ENCODE measurements at regions not wholly inside any gene's neighbourhood (a gene's known extent, or its start where the extent isn't known, plus 50 kb on each side); places are given as distances from the start of the nearest gene placed in this dataset.

GRCh38 chr2:53004413-53004812 is 763.2 kb upstream of the CHAC2 start:
- TF ChIP-seq POLR2AphosphoS5 (IDR thresholded peaks at IDR 0.05) = no peak
- TF ChIP-seq CTCF (IDR thresholded peaks at IDR 0.05) = no peak
- TF ChIP-seq POLR2A (IDR thresholded peaks at IDR 0.05) = no peak
- TF ChIP-seq EP300 (IDR thresholded peaks at IDR 0.05) = no peak
- no peak for DNase-seq (ENCODE audit: low spot score in 2 of 2)
- H3K4me1 ChIP-seq = no peaks in the 10 kb centered on the region
- no peak overlapping the region for H3K4me3 ChIP-seq
- H3K36me3 ChIP-seq = no peaks in the 10 kb centered on the region
- no peaks in the 10 kb centered on the region for H3K9me3 ChIP-seq
- H3K27ac ChIP-seq = no peak overlapping the region
- WGBS = 84% methylated on average over 3 of the region's 3 CpGs
- H3K27me3 ChIP-seq = no peaks in the 10 kb centered on the region

- Histone ChIP-seq H3K4me3 (no peak overlapping the region), H3K4me1 (no peaks in the 10 kb centered on the region), H3K27ac (no peak overlapping the region), H3K36me3 (no peaks in the 10 kb centered on the region), H3K9me3 (peaks cover 10% of the 10 kb centered on the region), H3K27me3 (no peaks in the 10 kb centered on the region)
- 65% methylated on average over 2 of the region's 2 CpGs for WGBS
- DNase-seq (ENCODE audit: low spot score in 2 of 2) = no peak
- TF ChIP-seq POLR2AphosphoS5 (IDR thresholded peaks at IDR 0.05) (no peak), POLR2A (IDR thresholded peaks at IDR 0.05) (no peak), CTCF (IDR thresholded peaks at IDR 0.05) (no peak), EP300 (IDR thresholded peaks at IDR 0.05) (no peak)
Measured at GRCh38 chr2:52995424-52995823, 772.2 kb upstream of the CHAC2 start.

- Histone ChIP-seq H3K27ac (no peak overlapping the region), H3K36me3 (no peaks in the 10 kb centered on the region), H3K9me3 (no peaks in the 10 kb centered on the region), H3K4me1 (no peaks in the 10 kb centered on the region), H3K27me3 (no peaks in the 10 kb centered on the region), H3K4me3 (no peak overlapping the region)
- 31% methylated on average over 2 of the region's 2 CpGs for WGBS
- no peak for TF ChIP-seq POLR2A (IDR thresholded peaks at IDR 0.05)
- TF ChIP-seq CTCF (IDR thresholded peaks at IDR 0.05) = no peak
- TF ChIP-seq EP300 (IDR thresholded peaks at IDR 0.05) = no peak
- no peak for TF ChIP-seq POLR2AphosphoS5 (IDR thresholded peaks at IDR 0.05)
- DNase-seq (ENCODE audit: low spot score in 2 of 2) = no peak
Measured at GRCh38 chr2:52976143-52976949, 791.3 kb upstream of the CHAC2 start.

- WGBS = 78% methylated on average over 1 of the region's 1 CpG
- DNase-seq (ENCODE audit: low spot score in 2 of 2) = no peak
- TF ChIP-seq EP300 (IDR thresholded peaks at IDR 0.05) (no peak), CTCF (IDR thresholded peaks at IDR 0.05) (no peak), POLR2AphosphoS5 (IDR thresholded peaks at IDR 0.05) (no peak), POLR2A (IDR thresholded peaks at IDR 0.05) (no peak)
- H3K27ac ChIP-seq = no peak overlapping the region
- no peaks in the 10 kb centered on the region for H3K27me3 ChIP-seq
- no peaks in the 10 kb centered on the region for H3K4me1 ChIP-seq
- no peak overlapping the region for H3K4me3 ChIP-seq
- H3K9me3 ChIP-seq = no peaks in the 10 kb centered on the region
- no peaks in the 10 kb centered on the region for H3K36me3 ChIP-seq
Measured at GRCh38 chr2:52974127-52974526, 793.5 kb upstream of the CHAC2 start.

- Histone ChIP-seq H3K4me1 (no peaks in the 10 kb centered on the region), H3K27me3 (no peaks in the 10 kb centered on the region), H3K9me3 (no peaks in the 10 kb centered on the region), H3K36me3 (no peaks in the 10 kb centered on the region), H3K4me3 (no peak overlapping the region), H3K27ac (no peak overlapping the region)
- TF ChIP-seq EP300 (IDR thresholded peaks at IDR 0.05) (no peak), POLR2AphosphoS5 (IDR thresholded peaks at IDR 0.05) (no peak), POLR2A (IDR thresholded peaks at IDR 0.05) (no peak), CTCF (IDR thresholded peaks at IDR 0.05) (no peak)
- WGBS = 40% methylated on average over 1 of the region's 1 CpG
- no peak for DNase-seq (ENCODE audit: low spot score in 2 of 2)
Measured at GRCh38 chr2:52970642-52971041, 797.0 kb upstream of the CHAC2 start.

Data from suprapubic skin (tissue), 4 donors.